Activated CD4-positive, alpha-beta T cell treated with anti-CD3 and anti-CD28 coated beads for 36 hours (primary cell): ENCODE measurements at regions not wholly inside any gene's neighbourhood (a gene's known extent, or its start where the extent isn't known, plus 50 kb on each side); places are given as distances from the start of the nearest gene placed in this dataset.

Source experiments
- ATAC-seq: fragments of 200-7000 bp; cut with Tn5 transposase; one replicate; pipeline ENCODE4 v1.10.0; 2021; ENCODE audit warnings: mild to moderate bottlenecking, moderate library complexity
- CTCF ChIA-PET: fragments of 350-600 bp; sonication (Branson Sonifier 250); formaldehyde crosslinking; loops from one replicate; lab custom pipeline; 2021; ENCODE audit warnings: antibody characterized with exemption; lab: Charles Lee
- POLR2A ChIA-PET: fragments of 350-600 bp; sonication (Branson Sonifier 250); formaldehyde crosslinking; loops from one replicate; lab custom pipeline; 2021; ENCODE audit warnings: antibody characterized with exemption, inconsistent platforms; lab: Charles Lee
- DNase-seq: peaks from one replicate; pipeline ENCODE4 v3.0.0-alpha.2; 2020
- H3K27ac Mint-ChIP-seq: one replicate; pipeline ENCODE4 v1.8.0; 2021; ENCODE audit warnings: mixed read lengths
- H3K27me3 Mint-ChIP-seq: one replicate; pipeline ENCODE4 v1.8.0; 2021; ENCODE audit warnings: mixed read lengths
- H3K36me3 Mint-ChIP-seq: one replicate; pipeline ENCODE4 v1.8.0; 2021; ENCODE audit warnings: low read depth, mixed read lengths
- H3K4me1 Mint-ChIP-seq: one replicate; pipeline ENCODE4 v1.8.0; 2021; ENCODE audit warnings: mixed read lengths
- H3K4me3 Mint-ChIP-seq: one replicate; pipeline ENCODE4 v1.8.0; 2021; ENCODE audit warnings: mild to moderate bottlenecking, moderate library complexity, mixed read lengths
- H3K9me3 Mint-ChIP-seq: one replicate; pipeline ENCODE4 v1.8.0; 2021; ENCODE audit warnings: low read depth, mixed read lengths
- intact Hi-C, 2 experiments: fragments of 100-400 bp; cut with DNase I in 1 of 2; cut with micrococcal nuclease in 1 of 2; formaldehyde crosslinking; loops; one replicate each; pipeline versions ENCODE4 v1.14.2 to v1.15.1; 2022 to 2024; cut with DNase I, micrococcal nuclease

DNA sequence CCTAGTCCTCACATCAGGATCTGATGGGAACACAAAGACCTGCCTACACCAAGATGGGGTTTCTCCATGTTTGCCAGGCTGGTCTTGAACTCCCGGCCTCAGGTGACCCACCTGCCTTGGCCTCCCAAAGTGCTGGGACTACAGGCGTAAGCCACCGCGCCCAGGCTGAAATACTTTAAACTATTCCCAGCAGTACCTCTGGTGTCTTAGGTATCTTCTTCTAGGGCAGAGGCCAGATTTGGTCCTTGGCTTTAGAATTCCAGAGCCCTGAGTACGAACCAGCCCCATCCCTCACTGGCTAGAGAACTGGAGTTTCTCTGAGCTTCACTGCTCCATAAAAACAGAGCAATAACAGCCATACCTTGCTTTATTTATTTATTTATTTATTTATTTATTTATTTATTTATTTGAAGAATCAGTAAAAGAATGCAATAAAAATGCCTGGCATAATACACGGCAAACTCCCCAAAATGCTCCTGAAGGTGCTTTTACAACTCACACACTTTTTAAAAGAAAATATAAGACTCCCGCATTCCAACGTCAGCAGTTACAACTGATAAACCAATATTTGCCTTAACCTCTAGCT lies 312.1 kb downstream of the TFAP2C start:
- H3K27me3 Mint-ChIP-seq: peaks cover 12% of the 10 kb centered on the region
- DNase-seq (no peak), ATAC-seq (no peak)
- H3K4me3 Mint-ChIP-seq: no peak overlapping the region
- intact Hi-C loops: no loop called here
- no peaks in the 10 kb centered on the region for H3K36me3 Mint-ChIP-seq
- no peaks in the 10 kb centered on the region for H3K9me3 Mint-ChIP-seq
- H3K4me1 Mint-ChIP-seq: no peaks in the 10 kb centered on the region
- ChIA-PET CTCF (no interaction called here), POLR2A (no interaction called here)
- no peak overlapping the region for H3K27ac Mint-ChIP-seq

DNA sequence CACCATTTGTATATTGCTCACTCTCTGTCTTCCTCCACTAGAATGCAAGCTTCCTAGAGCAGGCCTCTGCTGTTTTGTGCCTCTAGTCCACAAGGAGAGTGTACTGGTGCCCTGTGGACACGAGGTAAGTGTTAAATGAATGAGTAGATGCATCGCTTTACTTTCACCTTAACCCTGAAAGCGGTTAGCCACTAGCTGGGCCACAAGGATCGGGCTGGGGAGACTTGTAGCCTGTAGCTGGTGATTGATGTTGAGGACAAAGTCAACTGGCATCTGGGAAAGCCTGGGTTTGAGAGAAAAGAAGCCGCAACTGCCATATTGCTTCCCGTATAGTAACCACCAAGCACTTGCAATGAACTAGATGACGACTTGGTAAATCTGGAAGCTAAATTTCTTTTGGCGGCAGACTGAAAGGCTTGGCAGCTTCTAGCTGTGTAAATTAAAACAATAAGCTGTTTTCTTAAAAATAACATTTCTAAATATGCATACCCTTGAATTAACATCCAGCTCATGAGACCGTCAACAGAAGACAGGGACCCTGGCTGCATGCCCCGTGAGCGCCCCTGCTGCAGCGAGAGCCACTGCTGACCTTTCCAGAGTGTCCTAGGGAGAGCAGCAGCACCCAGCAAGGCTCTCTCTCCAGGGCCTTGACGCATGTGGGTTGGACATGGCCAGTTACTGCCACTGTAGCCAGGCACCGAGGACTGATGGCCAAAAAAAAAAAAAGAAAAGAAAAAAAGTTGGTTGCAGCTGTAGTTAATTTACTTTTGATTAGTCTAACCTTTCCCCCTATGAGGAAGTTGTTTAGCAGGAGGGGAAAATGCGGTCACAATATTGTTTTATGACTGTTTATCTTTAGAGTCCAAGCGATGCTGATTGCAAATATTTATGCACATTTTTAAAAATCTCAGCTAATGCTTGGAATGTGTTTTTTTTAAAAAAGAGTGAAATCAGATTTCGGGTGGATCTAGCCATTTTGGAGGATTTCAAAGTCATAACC lies 315.1 kb downstream of the TFAP2C start:
- Mint-ChIP-seq H3K36me3 (no peaks in the 10 kb centered on the region), H3K27me3 (peaks cover 16% of the 10 kb centered on the region), H3K4me1 (no peaks in the 10 kb centered on the region), H3K27ac (no peak overlapping the region), H3K9me3 (no peaks in the 10 kb centered on the region), H3K4me3 (no peak overlapping the region)
- ChIA-PET POLR2A (no interaction called here), CTCF (no interaction called here)
- DNase-seq (no peak), ATAC-seq (no peak)
- intact Hi-C loops: no loop called here

DNA sequence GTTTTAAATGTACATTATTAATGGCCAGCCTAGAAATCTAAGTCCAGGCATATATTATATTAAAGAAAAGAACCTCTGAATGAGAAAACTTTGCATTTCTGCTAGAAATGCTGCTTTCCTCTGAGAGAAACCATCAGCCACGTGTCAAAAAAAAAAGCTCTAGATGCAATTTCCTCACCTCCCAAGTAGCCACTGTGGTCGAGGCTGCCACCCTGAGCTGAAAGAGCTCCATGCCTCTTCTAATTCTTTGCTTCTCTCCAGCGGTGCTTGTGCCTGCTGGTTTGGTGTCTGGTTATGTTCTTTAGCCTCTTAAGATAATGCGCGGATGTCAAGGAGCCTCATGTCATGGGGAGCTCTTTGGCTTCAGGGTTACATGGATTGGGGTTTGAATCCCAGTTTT lies 316.0 kb downstream of the TFAP2C start:
- POLR2A ChIA-PET: no interaction called here

DNA sequence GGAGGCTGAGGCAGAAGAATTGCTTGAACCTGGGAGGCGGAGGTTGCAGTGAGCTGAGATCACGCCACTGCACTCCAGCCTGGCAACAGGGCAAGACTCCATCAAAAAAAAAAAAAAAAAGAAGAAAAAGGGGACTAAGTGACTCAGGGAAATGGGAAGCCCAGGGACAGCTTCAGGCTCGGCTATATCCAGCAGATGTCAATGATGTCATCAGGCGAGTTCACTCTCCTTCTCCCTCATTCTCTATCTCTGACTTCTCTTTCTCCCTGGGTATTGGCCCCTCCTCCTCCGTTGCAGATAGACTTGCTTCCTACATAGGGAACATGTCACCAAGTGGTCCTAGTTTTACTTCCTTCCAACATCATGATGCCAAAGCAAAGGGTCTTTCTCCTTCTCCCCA lies 316.8 kb downstream of the TFAP2C start:
- no peaks in the 10 kb centered on the region for H3K9me3 Mint-ChIP-seq
- intact Hi-C loops: no loop called here
- ChIA-PET POLR2A (no interaction called here), CTCF (no interaction called here)
- no peak overlapping the region for H3K4me3 Mint-ChIP-seq
- no peak for DNase-seq
- H3K36me3 Mint-ChIP-seq: no peaks in the 10 kb centered on the region
- no peak overlapping the region for H3K27ac Mint-ChIP-seq
- ATAC-seq: no peak
- H3K27me3 Mint-ChIP-seq: peaks cover 14% of the 10 kb centered on the region
- H3K4me1 Mint-ChIP-seq: no peaks in the 10 kb centered on the region

More for the DNA sequence above, 316.0 kb downstream of the TFAP2C start:
- intact Hi-C loops: no loop called here
- ATAC-seq: no peak
- no peak for DNase-seq
- Mint-ChIP-seq H3K9me3 (no peaks in the 10 kb centered on the region), H3K27me3 (peaks cover 16% of the 10 kb centered on the region), H3K36me3 (no peaks in the 10 kb centered on the region), H3K4me3 (no peak overlapping the region), H3K4me1 (no peaks in the 10 kb centered on the region), H3K27ac (no peak overlapping the region)
- CTCF ChIA-PET: no interaction called here

DNA sequence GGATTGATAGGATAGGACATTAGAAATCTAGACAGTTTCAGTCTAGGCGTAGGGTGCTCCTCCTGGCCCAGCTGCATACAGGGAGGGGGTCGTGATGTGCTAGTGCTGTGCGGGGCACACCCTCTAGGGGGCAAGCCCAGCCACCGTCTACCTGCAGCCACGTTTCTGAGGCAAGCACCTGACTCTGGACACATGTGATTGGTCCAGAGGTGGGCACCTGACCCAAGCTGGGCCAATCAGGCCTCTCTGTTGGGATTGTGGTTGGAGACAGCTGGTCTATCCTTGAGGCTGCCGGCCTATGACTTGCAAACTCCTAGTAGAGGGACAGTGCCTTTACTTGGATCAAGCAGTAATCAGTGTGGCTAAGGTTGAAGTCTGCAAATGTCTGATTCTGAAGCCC lies 317.1 kb downstream of the BMP7 start:
- CTCF ChIA-PET: no interaction called here
- Mint-ChIP-seq H3K36me3 (no peaks in the 10 kb centered on the region), H3K4me3 (no peak overlapping the region), H3K27ac (no peak overlapping the region), H3K4me1 (no peaks in the 10 kb centered on the region), H3K9me3 (no peaks in the 10 kb centered on the region), H3K27me3 (peaks cover 12% of the 10 kb centered on the region)
- DNase-seq (no peak), ATAC-seq (no peak)
- intact Hi-C loops: no loop called here
- POLR2A ChIA-PET: no interaction called here

DNA sequence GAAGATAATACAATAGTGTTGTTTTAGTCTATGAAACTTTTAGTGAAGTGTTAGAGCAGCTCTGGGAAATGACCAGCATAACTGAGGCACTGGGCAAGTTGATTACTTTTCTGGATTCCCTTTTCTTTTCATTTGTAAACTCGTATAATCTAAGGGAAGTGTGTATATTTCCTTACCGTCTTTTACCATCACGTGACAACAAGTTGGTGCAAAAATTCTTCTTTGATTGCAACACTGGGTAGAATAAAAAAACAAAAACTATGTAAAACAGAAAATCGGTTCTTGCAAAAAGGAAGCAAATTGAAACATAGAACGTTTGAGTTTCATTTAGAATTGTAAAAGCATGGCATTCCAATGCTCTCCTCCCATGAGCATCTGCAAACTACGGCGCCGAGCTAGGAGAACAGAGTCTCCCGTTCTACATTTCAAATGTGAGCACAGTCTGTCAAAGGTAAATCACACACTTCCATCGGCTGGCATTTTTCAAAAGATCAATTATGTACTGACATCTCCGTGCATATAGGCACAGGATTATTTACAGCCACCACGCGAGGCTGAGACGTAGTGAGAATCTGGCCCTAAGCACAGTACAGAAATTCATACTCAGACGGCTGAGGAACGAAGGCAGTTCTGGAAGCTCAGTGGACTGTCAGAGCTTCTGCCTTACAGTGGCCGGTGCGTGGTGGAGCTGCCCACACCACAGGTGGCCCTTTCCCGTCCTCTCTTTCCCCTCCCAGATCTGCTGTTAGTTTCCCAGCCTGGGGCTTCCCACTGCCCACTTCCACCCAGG lies 314.0 kb downstream of the BMP7 start:
- DNase-seq (no peak), ATAC-seq (no peak)
- Mint-ChIP-seq H3K27me3 (peaks cover 10% of the 10 kb centered on the region), H3K27ac (no peak overlapping the region), H3K36me3 (no peaks in the 10 kb centered on the region), H3K4me1 (no peaks in the 10 kb centered on the region), H3K4me3 (no peak overlapping the region), H3K9me3 (no peaks in the 10 kb centered on the region)
- ChIA-PET CTCF (no interaction called here), POLR2A (no interaction called here)
- intact Hi-C loops: no loop called here

DNA sequence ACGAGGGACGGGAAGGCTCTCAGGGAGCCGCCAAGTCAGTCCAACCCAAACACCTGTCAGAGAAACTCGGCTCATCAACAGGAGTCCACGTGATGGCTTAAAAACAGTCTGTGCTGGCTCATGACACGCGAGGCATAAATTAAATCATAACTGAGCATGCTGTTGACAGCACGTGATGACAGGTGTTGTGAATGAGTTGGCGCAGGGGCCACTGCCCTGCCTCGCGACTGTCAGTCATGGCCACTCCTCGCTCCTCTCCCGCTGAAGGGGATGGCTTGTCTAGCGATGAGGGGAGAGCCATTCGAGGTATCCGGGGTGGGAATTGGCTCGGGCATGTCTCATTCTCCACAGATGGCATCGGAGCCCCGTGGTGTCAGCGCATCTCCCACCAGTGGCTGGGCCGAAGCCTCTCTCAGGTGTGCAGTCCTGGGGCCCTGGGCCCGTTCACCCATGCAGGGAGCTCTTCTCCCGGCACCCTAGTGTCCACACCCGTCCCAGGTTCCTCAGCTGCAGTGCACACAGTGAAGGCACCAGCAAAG lies 313.3 kb downstream of the BMP7 start:
- Mint-ChIP-seq H3K4me3 (no peak overlapping the region), H3K9me3 (no peaks in the 10 kb centered on the region), H3K36me3 (no peaks in the 10 kb centered on the region), H3K27me3 (peaks cover 11% of the 10 kb centered on the region), H3K27ac (no peak overlapping the region), H3K4me1 (no peaks in the 10 kb centered on the region)
- intact Hi-C loops: no loop called here
- POLR2A ChIA-PET: no interaction called here
- ATAC-seq: no peak
- no peak for DNase-seq
- CTCF ChIA-PET: no interaction called here

DNA sequence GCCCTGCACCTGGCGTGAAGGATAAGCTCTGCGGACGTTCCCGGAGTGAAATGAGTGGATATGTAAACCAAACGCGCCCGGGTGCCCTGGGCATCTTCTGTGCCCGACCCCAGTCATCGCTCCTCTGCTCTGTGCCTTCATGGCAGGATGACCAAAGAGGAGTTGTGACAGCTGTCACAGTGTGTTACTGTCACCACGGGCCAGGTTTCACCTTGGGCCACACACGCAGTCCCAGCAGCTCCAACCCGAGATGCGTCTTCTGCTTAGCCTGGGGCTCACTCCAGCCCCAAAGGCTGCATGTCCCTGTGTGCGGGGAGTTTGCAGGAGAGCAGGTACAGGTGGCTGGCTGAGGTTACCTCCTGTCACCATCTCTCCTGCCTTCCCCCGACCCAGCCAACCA lies 311.6 kb downstream of the BMP7 start:
- no peak overlapping the region for H3K4me3 Mint-ChIP-seq
- no peak for ATAC-seq
- ChIA-PET POLR2A (no interaction called here), CTCF (no interaction called here)
- H3K27me3 Mint-ChIP-seq: peaks cover 22% of the 10 kb centered on the region
- H3K27ac Mint-ChIP-seq: no peak overlapping the region
- H3K9me3 Mint-ChIP-seq: no peaks in the 10 kb centered on the region
- no peak for DNase-seq
- H3K36me3 Mint-ChIP-seq: no peaks in the 10 kb centered on the region
- no peaks in the 10 kb centered on the region for H3K4me1 Mint-ChIP-seq
- intact Hi-C loops: no loop called here

DNA sequence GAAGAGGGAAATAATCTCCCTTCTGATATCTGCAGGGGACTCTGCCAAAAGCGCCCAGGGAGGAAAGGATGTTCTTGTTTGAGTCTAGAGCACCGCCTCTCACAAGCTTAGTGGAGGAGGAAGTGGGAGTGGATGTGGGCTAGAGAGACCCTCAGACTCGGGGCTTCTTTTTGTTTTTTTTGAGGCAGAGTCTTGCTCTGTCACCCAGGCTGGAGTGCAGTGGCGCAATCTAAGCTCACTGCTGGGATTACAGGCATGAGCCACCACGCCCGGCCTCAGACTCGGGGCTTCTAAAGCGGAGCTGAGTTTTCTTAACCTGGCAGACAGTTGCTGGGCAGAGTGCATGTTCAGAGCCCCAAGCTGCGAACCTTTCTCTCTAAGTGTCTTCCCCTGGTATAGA lies 310.8 kb downstream of the BMP7 start:
- no peaks in the 10 kb centered on the region for H3K36me3 Mint-ChIP-seq
- CTCF ChIA-PET: interaction anchor here (0.6 kb wide), 1 partner anchor 44 kb away, joined by 4 read pairs; no protein-coding TSS in a partner anchor
- ATAC-seq (no peak), DNase-seq (no peak)
- H3K4me1 Mint-ChIP-seq: no peaks in the 10 kb centered on the region
- H3K27ac Mint-ChIP-seq: no peak overlapping the region
- no peak overlapping the region for H3K4me3 Mint-ChIP-seq
- POLR2A ChIA-PET: no interaction called here
- no peaks in the 10 kb centered on the region for H3K9me3 Mint-ChIP-seq
- peaks cover 22% of the 10 kb centered on the region for H3K27me3 Mint-ChIP-seq
- intact Hi-C loops: no loop called here

DNA sequence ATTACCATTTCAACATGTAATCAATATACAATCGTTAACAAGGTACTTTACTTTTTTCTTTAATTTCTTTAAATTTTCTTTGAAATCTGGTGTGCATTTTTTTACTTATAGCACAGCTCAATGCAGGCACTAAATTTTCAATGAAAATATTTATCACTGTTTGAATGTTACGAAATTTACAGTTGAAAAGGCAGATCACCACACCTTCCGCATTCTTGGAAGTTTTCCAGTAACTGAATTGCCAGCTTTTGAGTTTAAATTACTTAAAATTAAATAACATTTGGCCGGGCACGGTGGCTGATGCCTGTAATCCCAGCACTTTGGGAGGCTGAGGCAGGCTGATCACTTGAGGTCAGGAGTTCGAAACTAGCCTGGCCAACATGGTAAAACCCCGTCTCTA lies 309.9 kb downstream of the BMP7 start:
- CTCF ChIA-PET: interaction anchor here (0.6 kb wide), 1 partner anchor 38 kb away, joined by 3 read pairs; no protein-coding TSS in a partner anchor
- peaks cover 22% of the 10 kb centered on the region for H3K27me3 Mint-ChIP-seq
- H3K36me3 Mint-ChIP-seq: no peaks in the 10 kb centered on the region
- H3K27ac Mint-ChIP-seq: no peak overlapping the region
- no peaks in the 10 kb centered on the region for H3K9me3 Mint-ChIP-seq
- ATAC-seq (no peak), DNase-seq (no peak)
- POLR2A ChIA-PET: no interaction called here
- no peaks in the 10 kb centered on the region for H3K4me1 Mint-ChIP-seq
- H3K4me3 Mint-ChIP-seq: no peak overlapping the region
- intact Hi-C loops: no loop called here

DNA sequence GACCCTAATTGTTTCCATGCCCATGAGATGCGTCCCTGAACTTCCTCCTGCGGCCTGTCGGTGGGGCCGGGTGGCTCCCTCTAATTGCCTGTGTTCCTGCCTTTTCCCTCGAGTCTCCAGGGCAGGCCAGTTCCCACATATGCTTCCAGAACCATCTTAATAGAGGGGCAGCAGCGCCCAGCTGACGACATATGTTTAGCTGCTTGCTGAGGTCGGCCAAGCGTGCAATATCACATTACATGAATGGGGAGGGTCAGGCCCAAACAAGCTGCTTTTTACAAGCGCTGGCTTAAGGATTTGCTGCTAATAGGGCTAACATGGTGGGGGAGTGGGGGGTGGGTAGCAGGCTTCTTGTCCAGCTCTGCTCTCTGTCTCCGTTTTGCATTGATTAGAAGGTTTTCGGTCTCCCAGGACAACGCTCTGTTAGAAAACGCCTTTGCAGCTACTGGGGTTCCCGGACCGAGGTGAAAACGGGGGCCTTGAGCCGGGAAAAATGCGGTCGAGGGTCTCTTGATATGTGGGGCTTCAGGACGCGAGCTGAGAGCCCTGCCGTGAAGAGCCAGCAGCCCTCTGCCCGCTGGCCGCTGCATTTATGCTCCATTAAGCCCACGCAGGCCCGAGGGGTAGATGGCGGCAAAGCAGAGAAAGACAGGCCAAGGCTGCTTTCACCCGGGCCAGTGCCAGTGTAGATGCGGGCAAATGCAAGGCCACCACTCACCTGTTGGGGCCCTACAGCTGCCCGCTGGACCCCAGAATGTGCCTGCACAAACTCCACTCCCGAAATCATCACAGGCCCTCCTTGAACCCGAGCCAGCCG lies 308.5 kb downstream of the BMP7 start:
- intact Hi-C loops: no loop called here
- ATAC-seq: no peak
- H3K4me1 Mint-ChIP-seq: no peaks in the 10 kb centered on the region
- ChIA-PET POLR2A (no interaction called here), CTCF (interaction anchor here (0.6 kb wide), 2 partner anchors 263 to 396 kb away, joined by 3 to 4 read pairs; no protein-coding TSS in a partner anchor)
- no peak overlapping the region for H3K4me3 Mint-ChIP-seq
- H3K27me3 Mint-ChIP-seq: peaks cover 22% of the 10 kb centered on the region
- no peak for DNase-seq
- H3K36me3 Mint-ChIP-seq: no peaks in the 10 kb centered on the region
- H3K9me3 Mint-ChIP-seq: no peaks in the 10 kb centered on the region
- no peak overlapping the region for H3K27ac Mint-ChIP-seq
